Chondrocyte (in vitro differentiated cells): ENCODE measurements at regions not wholly inside any gene's neighbourhood (a gene's known extent, or its start where the extent isn't known, plus 50 kb on each side); places are given as distances from the start of the nearest gene placed in this dataset.

ENCODE experiments used
- DNase-seq: peaks from one replicate; pipeline ENCODE4 v3.0.0; 2021; ENCODE audit warnings: mixed read lengths, low spot score
- H3K27ac Mint-ChIP-seq: one replicate; pipeline ENCODE4 v1.8.0; 2021; ENCODE audit warnings: mild to moderate bottlenecking, moderate library complexity, mixed read lengths; ENCODE audit not compliant: unreplicated experiment
- H3K27me3 Mint-ChIP-seq: 2 replicates; pipeline ENCODE4 v1.8.0; 2021; ENCODE audit warnings: low read depth, mixed read lengths
- H3K36me3 Mint-ChIP-seq: 2 replicates; pipeline ENCODE4 v1.8.0; 2021; ENCODE audit warnings: low read depth, mixed read lengths
- H3K4me1 Mint-ChIP-seq: 2 replicates; pipeline ENCODE4 v1.8.0; 2021; ENCODE audit warnings: low read depth, mild to moderate bottlenecking, mixed read lengths
- H3K4me3 Mint-ChIP-seq: one replicate; pipeline ENCODE4 v1.8.0; 2021; ENCODE audit warnings: mild to moderate bottlenecking, moderate library complexity, mixed read lengths; ENCODE audit not compliant: unreplicated experiment
- H3K9me3 Mint-ChIP-seq: 2 replicates; pipeline ENCODE4 v1.8.0; 2021; ENCODE audit warnings: low read depth, mixed read lengths
- CTCF ChIP-seq: fragments of 200-600 bp; sonication (generic); IDR thresholded peaks from 2 replicates; pipeline ENCODE4 v1.5.0; 2021; ENCODE audit warnings: antibody characterized with exemption, mild to moderate bottlenecking, moderate library complexity

GRCh38 chr1:193471981-193472380, 285.6 kb upstream of the B3GALT2 start:
- peaks cover 2% of the 10 kb centered on the region for H3K36me3 Mint-ChIP-seq
- no peak for DNase-seq
- H3K27ac Mint-ChIP-seq: no peak overlapping the region
- no peak overlapping the region for H3K4me3 Mint-ChIP-seq
- no peaks in the 10 kb centered on the region for H3K27me3 Mint-ChIP-seq
- peaks cover 6% of the 10 kb centered on the region for H3K4me1 Mint-ChIP-seq
- no peak for TF ChIP-seq CTCF
- H3K9me3 Mint-ChIP-seq: peaks cover 9% of the 10 kb centered on the region

GRCh38 chr1:193463326-193463932, 277.0 kb upstream of the B3GALT2 start:
- Mint-ChIP-seq H3K27ac (no peak overlapping the region), H3K36me3 (no peaks in the 10 kb centered on the region), H3K4me1 (no peaks in the 10 kb centered on the region), H3K27me3 (no peaks in the 10 kb centered on the region), H3K4me3 (no peak overlapping the region), H3K9me3 (no peaks in the 10 kb centered on the region)
- TF ChIP-seq CTCF: no peak
- no peak for DNase-seq

GRCh38 chr1:193462629-193463320, 276.4 kb upstream of the B3GALT2 start:
- H3K27ac Mint-ChIP-seq: no peak overlapping the region

GRCh38 chr1:193458628-193459027, 272.2 kb upstream of the B3GALT2 start:
- Mint-ChIP-seq H3K4me3 (no peak overlapping the region), H3K4me1 (no peaks in the 10 kb centered on the region), H3K36me3 (no peaks in the 10 kb centered on the region), H3K27ac (no peak overlapping the region), H3K27me3 (no peaks in the 10 kb centered on the region), H3K9me3 (no peaks in the 10 kb centered on the region)
- TF ChIP-seq CTCF: no peak
- no peak for DNase-seq

More at GRCh38 chr1:193462629-193463320, 276.4 kb upstream of the B3GALT2 start:
- TF ChIP-seq CTCF: no peak
- H3K4me1 Mint-ChIP-seq: no peaks in the 10 kb centered on the region
- no peaks in the 10 kb centered on the region for H3K36me3 Mint-ChIP-seq
- DNase-seq: no peak
- no peak overlapping the region for H3K4me3 Mint-ChIP-seq
- H3K9me3 Mint-ChIP-seq: no peaks in the 10 kb centered on the region
- H3K27me3 Mint-ChIP-seq: no peaks in the 10 kb centered on the region

- H3K4me3 Mint-ChIP-seq: no peak overlapping the region
- no peaks in the 10 kb centered on the region for H3K4me1 Mint-ChIP-seq
- no peaks in the 10 kb centered on the region for H3K27me3 Mint-ChIP-seq
- DNase-seq: no peak
- H3K27ac Mint-ChIP-seq: no peak overlapping the region
- no peaks in the 10 kb centered on the region for H3K36me3 Mint-ChIP-seq
- no peak for TF ChIP-seq CTCF
- H3K9me3 Mint-ChIP-seq: no peaks in the 10 kb centered on the region
These were observed 271.3 kb upstream of the B3GALT2 start for GRCh38 chr1:193457676-193458075.
